Panc1 (cell line): ENCODE measurements at regions not wholly inside any gene's neighbourhood (a gene's known extent, or its start where the extent isn't known, plus 50 kb on each side); places are given as distances from the start of the nearest gene placed in this dataset.

Experiments used
- ATAC-seq: fragments of 200-7000 bp; cut with Tn5 transposase; 2 replicates; pipeline ENCODE4 v1.9.1; 2020; ENCODE audit warnings: mild to moderate bottlenecking, moderate library complexity
- BruUV-seq: library from RNA; stranded (reverse); fragments of 400-500 nt; replicated peaks from 2 replicates; lab custom pipeline; 2021; lab: Mats Ljungman, UMichigan
- CTCF ChIA-PET: fragments of 300-600 bp; sonication (Branson Sonifier 250); formaldehyde crosslinking; loops from one replicate; lab custom pipeline; 2022; ENCODE audit warnings: antibody characterized with exemption; lab: Charles Lee
- POLR2A ChIA-PET: fragments of 300-600 bp; sonication (Branson Sonifier 250); formaldehyde crosslinking; loops from one replicate; lab custom pipeline; 2022; ENCODE audit warnings: antibody characterized with exemption; lab: Charles Lee
- DNase-seq: peaks from one replicate; pipeline ENCODE4 v3.0.0-alpha.2; 2010; ENCODE audit warnings: low read depth, low spot score
- H3K27ac ChIP-seq: 2 replicates; pipeline ENCODE4 v1.5.1; 2011; ENCODE audit warnings: mild to moderate bottlenecking, low read length, inconsistent platforms
- H3K27me3 ChIP-seq: fragments of 200-500 bp; sonication (Bioruptor generic); 2 replicates; pipeline ENCODE4 v1.6.0; 2014; ENCODE audit warnings: low read length, inconsistent platforms; ENCODE audit not compliant: control insufficient read depth, insufficient read depth
- H3K36me3 ChIP-seq: fragments of 200-500 bp; sonication (Bioruptor generic); 2 replicates; pipeline ENCODE4 v1.5.1; 2014; ENCODE audit warnings: inconsistent platforms, mild to moderate bottlenecking, low read length, moderate library complexity; ENCODE audit not compliant: control insufficient read depth, insufficient read depth
- H3K4me1 ChIP-seq: 2 replicates; pipeline ENCODE4 v1.5.1; 2011; ENCODE audit warnings: inconsistent platforms, mild to moderate bottlenecking, low read length, moderate library complexity; ENCODE audit not compliant: control insufficient read depth, insufficient read depth
- H3K4me3 ChIP-seq, 2 experiments: 2 replicates each; pipeline ENCODE4 v1.5.1; 2011 to 2012; ENCODE audit warnings: low read depth in 2 of 2, low read length in 2 of 2, mild to moderate bottlenecking in 2 of 2, inconsistent platforms in 1 of 2, moderate library complexity in 1 of 2
- H3K9me3 ChIP-seq: fragments of 200-500 bp; sonication (Bioruptor generic); 2 replicates; pipeline ENCODE4 v1.5.1; 2014; ENCODE audit warnings: low read depth, mild to moderate bottlenecking, inconsistent platforms, low read length, moderate library complexity; ENCODE audit not compliant: control insufficient read depth, insufficient read depth
- CTCF ChIP-seq: fragments of 450-650 bp; IDR thresholded peaks from 2 replicates; pipeline ENCODE4 v1.5.1; 2017; ENCODE audit warnings: mild to moderate bottlenecking
- POLR2AphosphoS5 ChIP-seq: IDR thresholded peaks from 2 replicates; pipeline ENCODE4 v1.6.1; 2012; ENCODE audit warnings: mild to moderate bottlenecking, low read depth, low read length, moderate library complexity
- SIN3A ChIP-seq: IDR thresholded peaks from 2 replicates; pipeline ENCODE4 v1.6.1; 2012; ENCODE audit warnings: low read depth, mild to moderate bottlenecking, low read length, moderate library complexity, borderline replicate concordance; ENCODE audit not compliant: insufficient read depth
- TCF7L2 ChIP-seq: IDR thresholded peaks from 2 replicates; pipeline ENCODE4 v1.6.1; 2011; ENCODE audit warnings: mild to moderate bottlenecking, low read depth, low read length, inconsistent platforms
- in situ Hi-C: cut with HindIII; loops from 2 replicates; pipeline ENCODE4 v1.10.0; 2016; ENCODE audit warnings: low sequenced_read_pairs, low pct_unique_long_range_greater_than_20kb
- intact Hi-C: fragments of 100-400 bp; cut with micrococcal nuclease; formaldehyde crosslinking; loops from one replicate; pipeline ENCODE4 v1.10.0; 2022; ENCODE audit not compliant: unreplicated experiment
- TF ChIP-seq, protein P1 (sequence below), 2 experiments: IDR thresholded peaks; 2 replicates each; pipeline ENCODE4 v1.6.1; 2011 to 2012; ENCODE audit warnings: low read depth in 2 of 2, control low read depth in 1 of 2, low read length in 1 of 2, mild to moderate bottlenecking in 1 of 2, moderate library complexity in 1 of 2; ENCODE audit not compliant: insufficient read depth in 1 of 2

DNA sequence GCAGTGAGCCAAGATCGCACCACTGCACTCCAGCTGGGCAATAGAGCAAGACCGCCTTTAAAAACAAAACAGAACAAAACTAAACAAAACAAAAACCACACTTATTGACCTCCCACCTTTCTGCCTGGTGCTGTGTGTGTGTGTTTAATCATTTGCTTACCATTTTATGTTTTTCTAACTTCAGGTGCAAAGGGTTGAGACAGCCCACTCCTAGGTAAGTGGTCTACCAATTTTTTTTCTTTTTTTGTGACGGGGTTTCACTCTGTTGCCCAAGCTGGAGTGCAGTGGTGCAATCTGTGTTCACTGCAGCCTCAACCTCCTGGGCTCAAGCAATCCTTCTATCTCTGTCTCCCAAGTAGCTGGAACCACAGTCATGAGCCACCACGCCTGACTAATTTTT, 65.8 kb downstream of the SALL1 start:
- in situ Hi-C loops (no loop called here), intact Hi-C loops (no loop called here)
- Histone ChIP-seq H3K4me1 (no peaks in the 10 kb centered on the region), H3K27ac (no peak overlapping the region), H3K27me3 (no peaks in the 10 kb centered on the region), H3K36me3 (no peaks in the 10 kb centered on the region), H3K9me3 (no peaks in the 10 kb centered on the region), H3K4me3 (no peak overlapping the region)
- no peak for DNase-seq
- no peak for ATAC-seq
- no peak for TF ChIP-seq POLR2AphosphoS5
- TF ChIP-seq SIN3A = no peak
- TF ChIP-seq TCF7L2 = no peak
- TF ChIP-seq CTCF = no peak
- TF ChIP-seq, protein P1, sequence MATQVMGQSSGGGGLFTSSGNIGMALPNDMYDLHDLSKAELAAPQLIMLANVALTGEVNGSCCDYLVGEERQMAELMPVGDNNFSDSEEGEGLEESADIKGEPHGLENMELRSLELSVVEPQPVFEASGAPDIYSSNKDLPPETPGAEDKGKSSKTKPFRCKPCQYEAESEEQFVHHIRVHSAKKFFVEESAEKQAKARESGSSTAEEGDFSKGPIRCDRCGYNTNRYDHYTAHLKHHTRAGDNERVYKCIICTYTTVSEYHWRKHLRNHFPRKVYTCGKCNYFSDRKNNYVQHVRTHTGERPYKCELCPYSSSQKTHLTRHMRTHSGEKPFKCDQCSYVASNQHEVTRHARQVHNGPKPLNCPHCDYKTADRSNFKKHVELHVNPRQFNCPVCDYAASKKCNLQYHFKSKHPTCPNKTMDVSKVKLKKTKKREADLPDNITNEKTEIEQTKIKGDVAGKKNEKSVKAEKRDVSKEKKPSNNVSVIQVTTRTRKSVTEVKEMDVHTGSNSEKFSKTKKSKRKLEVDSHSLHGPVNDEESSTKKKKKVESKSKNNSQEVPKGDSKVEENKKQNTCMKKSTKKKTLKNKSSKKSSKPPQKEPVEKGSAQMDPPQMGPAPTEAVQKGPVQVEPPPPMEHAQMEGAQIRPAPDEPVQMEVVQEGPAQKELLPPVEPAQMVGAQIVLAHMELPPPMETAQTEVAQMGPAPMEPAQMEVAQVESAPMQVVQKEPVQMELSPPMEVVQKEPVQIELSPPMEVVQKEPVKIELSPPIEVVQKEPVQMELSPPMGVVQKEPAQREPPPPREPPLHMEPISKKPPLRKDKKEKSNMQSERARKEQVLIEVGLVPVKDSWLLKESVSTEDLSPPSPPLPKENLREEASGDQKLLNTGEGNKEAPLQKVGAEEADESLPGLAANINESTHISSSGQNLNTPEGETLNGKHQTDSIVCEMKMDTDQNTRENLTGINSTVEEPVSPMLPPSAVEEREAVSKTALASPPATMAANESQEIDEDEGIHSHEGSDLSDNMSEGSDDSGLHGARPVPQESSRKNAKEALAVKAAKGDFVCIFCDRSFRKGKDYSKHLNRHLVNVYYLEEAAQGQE (IDR thresholded peaks at IDR 0.05; ENCODE audit: insufficient read depth in 1 of 2, low read depth in 2 of 2, low read length in 1 of 2) = no peak
- POLR2A ChIA-PET = no interaction called here
- CTCF ChIA-PET = interaction anchor here (0.6 kb wide), 1 partner anchor 296 kb away, joined by 3 read pairs; no protein-coding TSS in a partner anchor
- no TSS peak for BruUV-seq

GRCh38 chr16:51084074-51084928, 66.8 kb downstream of the SALL1 start:
- in situ Hi-C loops = no loop called here

More at GRCh38 chr16:51084074-51084928, 66.8 kb downstream of the SALL1 start:
- no peaks in the 10 kb centered on the region for H3K27me3 ChIP-seq
- ChIA-PET CTCF (no interaction called here), POLR2A (no interaction called here)
- H3K9me3 ChIP-seq = no peaks in the 10 kb centered on the region
- intact Hi-C loops = no loop called here
- H3K4me3 ChIP-seq = no peak overlapping the region
- no peak overlapping the region for H3K27ac ChIP-seq
- H3K4me1 ChIP-seq = no peaks in the 10 kb centered on the region
- no peaks in the 10 kb centered on the region for H3K36me3 ChIP-seq
- TF ChIP-seq, protein P1 (IDR thresholded peaks at IDR 0.05; ENCODE audit: insufficient read depth in 1 of 2, low read depth in 2 of 2, low read length in 1 of 2) = no peak
- TF ChIP-seq TCF7L2 (no peak), CTCF (no peak), POLR2AphosphoS5 (no peak), SIN3A (no peak)
- no TSS peak for BruUV-seq
- no peak for DNase-seq
- ATAC-seq = no peak
